GM18519 (cell line): ENCODE measurements at regions not wholly inside any gene's neighbourhood (a gene's known extent, or its start where the extent isn't known, plus 50 kb on each side); places are given as distances from the start of the nearest gene placed in this dataset.
"Not testable (repeated sequence)": the region's sequence is repeated elsewhere in the genome, so short reads cannot be mapped to it uniquely, and the experiment has no call there.

Experiments used
- ATAC-seq: cut with Tn5 transposase; IDR thresholded peaks from one replicate; pipeline ENCODE4 v1.9.1; 2021; ENCODE audit warnings: mild to moderate bottlenecking, moderate library complexity; ENCODE audit not compliant: unreplicated experiment, low FRiP score

DNA sequence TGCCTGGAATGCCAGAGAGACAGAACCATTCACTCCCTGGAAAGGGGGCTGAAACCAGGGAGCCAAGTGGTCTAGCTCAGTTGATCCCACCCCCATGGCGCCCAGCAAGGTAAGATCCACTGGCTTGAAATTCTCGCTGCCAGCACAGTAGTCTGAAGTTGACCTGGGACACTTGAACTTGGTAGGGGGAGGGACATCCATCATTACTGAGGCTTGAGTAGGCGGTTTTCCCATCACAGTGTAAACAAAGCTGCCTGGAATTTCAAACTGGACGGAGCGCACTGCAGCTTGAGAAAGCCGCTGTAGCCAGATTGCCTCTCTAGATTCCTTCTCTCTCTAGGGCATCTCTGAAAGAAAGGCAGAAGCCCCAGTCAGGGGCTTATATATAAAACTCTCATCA lies 310.7 kb upstream of the DPPA4 start:
- no peak for ATAC-seq

DNA sequence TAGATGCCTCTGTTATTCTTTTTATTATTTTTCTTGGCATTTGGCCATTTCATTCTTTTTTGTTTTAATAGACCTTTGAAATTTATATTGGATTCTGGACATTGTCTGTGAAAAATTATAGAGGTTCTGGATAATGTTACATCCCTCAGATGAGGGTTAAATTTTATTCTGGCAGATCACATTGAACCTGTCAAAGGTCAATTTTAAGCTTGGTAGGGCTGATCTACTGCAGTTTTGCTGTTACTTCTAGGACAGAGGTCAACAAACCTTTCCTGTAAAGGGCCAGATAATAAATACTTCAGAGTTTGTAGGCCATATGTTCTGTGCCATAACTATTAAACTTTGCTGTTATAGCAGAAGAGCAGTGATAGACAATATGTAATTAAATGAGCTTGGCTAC lies 318.9 kb upstream of the DPPA4 start:
- ATAC-seq, result no peak

DNA sequence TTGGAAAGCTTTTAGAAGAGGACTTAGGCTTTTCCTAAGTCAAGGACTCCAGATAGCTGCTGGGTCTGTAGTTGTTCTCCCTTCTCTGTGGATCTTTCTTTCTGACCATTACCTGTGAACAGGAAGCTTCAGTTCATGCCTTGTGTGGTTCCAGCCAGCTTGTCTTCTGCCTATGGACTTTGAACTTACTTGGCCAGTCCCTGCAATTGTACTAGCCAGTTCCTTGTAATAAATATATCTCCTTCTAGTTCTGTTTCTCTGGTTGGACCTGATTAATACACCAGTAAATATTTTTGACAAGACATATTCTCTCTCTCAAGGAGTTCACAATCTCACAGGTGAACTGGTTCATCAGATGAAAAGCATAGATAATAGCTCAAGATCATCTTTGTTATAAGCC lies 341.3 kb upstream of the DPPA4 start:
- no peak for ATAC-seq

DNA sequence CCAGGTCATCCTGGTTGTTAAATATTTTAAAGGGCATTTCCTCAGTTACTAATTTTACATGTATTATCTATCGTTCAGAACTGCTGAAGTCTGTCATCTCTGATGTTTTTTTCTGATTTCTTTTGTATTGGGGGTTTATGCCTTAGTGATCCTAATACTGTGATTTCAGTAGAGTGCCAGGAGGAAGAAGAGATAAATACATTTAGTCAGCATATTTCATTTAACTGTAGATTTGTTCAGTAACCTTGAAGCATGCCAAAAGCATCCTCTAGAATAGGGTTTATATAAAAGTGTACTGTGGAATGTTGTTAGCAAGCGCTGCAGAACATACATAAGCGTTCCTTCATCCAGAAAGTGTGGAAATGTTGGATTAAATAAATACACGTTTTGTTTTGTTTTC lies 342.3 kb upstream of the DPPA4 start:
- ATAC-seq, result no peak

DNA sequence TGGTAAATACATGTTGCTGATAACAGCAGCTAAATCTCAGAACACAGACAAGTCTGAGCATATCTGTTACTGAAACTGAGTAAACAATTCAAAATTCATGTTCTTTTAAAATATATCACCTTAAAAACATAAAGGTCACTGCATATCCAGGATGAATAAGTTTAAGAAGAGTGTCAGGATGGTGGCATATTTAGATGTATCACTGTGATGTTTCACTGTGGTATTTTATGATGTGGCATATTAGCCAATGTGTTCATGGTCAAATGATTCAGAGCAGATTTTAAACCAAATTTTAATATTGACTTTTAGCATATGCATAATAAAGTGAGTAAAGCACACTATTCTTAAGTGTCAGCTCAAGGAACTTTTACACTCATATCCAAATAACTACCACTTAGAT lies 346.4 kb upstream of the DPPA4 start:
- ATAC-seq, result no peak

DNA sequence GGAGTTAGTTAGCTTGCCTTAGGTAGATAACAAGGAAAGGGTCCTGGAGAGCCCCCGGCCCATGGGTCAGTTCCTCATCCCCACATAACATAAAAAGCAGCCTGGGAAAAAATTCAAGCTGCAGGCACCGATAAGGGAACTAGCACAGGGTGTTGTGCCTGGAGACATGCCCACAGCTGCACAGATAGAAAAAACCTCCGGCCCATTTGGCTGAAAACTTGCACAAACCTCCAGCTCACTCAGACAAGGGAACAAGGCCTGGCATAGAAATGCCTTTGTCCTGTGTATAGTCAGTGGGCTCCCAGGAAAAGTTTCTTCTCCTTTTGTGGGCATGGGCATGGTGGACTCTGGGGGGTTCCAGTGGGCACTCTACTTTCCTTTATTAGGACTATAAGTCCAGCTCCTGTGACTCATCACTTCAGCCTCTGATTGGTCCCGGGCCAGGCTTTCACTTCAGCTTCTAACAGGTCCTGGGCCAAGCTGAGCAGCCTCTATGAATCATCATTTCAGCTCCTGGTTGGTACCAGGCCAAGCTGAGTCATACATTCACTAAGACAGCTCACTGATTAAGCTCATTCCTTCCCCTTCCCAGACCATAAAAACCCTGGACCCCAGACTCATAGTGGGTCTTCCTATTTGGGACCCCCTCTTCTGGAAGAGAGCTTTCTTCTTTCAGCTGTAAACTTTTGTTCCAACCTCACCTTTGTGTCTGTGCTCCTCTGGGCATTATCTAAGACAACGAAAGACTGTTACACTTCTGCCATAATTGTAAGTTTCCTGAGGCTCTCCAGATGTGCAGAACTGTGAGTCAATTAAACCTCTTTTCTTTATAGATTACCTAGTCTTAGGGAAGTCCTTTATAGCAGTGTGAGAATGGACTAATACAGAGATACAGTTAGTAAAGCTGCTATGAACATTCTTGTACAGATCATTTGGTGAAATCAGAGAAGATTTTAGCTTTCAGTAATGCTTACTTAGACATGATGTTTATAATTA lies 348.0 kb upstream of the DPPA4 start:
- no peak for ATAC-seq

DNA sequence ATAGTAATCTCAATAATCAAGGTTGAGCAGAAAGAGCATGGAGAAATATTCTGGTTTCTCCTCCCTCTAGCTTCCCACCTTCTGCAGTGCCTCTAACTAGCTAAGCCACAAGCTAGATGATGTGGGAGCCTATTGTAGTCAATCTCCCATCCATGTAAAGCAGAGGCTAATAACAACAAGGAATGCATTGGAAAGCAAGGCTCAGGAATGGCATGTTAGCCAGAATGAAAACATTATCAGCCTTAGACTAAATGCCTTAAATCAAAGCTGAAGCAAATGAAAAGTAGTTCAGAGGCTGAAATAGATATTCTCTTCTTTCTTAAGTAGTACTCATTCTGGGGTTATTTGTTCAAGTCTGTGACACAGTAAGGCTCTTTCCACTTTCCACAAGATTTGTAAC lies 350.3 kb upstream of the DPPA4 start:
- no peak for ATAC-seq

DNA sequence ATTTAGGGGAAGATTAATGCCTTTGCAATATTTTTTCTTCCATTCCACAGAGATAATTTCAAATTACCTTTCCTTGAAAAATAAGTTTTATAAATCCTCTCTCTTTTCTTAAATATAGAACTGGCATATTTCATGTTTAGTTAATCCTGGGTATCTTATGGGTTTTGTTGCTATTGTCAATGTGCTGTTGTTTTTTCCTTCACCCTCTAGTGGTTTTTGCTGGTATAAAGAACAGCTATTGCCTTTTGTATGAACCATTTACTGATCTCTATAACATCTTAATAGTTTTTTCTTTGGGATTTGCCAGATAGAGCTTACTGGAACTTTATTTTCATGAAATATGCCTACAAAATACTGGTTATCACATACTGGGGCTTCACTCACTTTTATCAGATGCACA lies 359.6 kb upstream of the DPPA4 start:
- ATAC-seq, result no peak

DNA sequence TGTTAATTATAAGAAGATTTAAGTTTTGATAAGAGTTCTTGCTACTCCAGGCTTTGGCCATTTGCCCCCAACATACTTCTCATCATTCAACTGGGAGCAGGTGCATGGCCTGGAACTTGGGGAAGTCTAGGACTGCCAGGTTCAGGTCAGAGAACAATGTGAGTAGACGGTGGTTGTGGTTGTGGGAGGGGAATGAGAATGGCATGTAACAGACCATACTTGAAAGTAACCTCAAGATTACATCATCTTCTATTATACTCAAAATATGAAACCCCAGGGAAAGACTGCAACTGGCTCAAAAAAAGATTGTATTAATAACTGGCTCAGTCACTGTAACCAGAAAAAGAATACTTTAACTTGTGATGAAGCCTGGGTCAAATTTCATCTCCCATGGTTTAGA lies 364.9 kb upstream of the DPPA4 start:
- ATAC-seq, result peak; percentile 54

DNA sequence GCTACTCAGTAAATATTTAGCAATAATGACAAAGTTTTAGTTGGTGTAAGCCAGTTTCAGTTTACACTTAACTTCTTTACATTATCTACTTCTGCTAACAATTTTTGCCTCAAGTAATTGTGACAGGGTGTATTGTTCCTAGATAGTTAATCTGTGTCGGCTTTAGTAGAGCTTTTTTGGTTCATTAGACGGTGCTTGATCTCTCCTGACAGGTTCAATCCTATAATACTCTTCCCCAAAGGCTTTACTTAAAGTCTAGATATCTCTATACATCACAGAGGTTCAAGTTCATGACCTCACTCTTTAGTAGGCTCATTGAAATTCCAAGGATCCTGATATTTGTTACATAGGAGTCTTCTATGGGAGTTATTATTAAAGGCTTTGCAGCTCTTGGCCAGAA lies 365.6 kb upstream of the DPPA4 start:
- no peak for ATAC-seq

DNA sequence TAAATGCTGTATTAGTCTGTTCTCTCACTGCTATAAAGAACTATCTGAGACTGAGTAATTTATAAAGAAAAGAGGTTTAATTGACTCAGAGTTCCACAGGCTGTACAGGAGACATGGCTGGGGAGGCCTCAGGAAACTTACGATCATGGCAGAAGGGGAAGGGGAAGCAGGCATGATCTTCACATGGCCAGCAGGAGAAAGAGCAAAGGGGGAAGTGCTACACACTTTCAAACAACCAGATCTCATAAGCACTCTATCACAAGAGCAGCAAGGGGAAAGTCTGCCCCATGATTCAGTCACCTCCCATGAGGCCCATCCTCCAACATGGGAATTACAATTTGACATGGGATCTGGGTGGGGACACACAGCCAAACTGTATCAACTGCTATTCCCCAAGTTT lies 367.8 kb upstream of the DPPA4 start:
- ATAC-seq, result not testable (repeated sequence)

DNA sequence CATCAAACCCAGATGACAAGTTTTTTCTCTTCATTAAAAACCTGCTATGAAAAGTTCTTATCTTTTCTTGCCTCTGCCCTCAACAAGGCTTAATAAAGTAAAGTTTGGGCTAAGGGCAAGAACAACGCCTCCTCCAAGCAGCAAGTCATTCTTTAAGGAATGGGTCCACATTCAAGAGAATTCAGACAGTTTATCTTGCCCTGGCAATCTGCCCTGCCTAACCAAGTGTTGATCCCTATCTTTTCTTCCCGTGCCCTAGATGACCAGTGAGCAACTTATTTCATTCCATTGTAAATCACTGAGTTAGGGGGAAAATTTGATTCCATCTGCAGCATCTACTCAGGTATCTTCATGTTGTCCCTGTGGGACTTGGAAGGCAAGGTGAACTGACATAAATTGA lies 370.3 kb upstream of the DPPA4 start:
- no peak for ATAC-seq

DNA sequence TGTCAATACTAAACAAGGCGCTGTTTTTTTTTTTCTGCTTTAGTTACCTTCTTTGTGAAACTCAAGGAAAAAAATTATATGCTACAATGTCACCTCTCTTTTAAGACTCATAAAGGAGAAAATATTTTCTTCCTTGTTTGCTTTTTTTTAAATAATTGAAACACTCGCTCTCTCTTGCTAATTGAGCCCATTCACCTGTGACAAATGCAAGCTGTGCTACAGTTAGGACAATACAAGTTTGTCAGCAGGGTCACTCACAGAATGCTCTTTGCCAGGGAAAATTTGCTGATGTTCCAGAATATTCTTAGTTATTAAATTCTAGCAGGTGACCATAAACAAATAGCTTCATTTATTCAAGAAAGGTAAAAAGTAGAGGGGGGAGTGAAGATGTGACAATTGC lies 375.9 kb upstream of the DPPA4 start:
- ATAC-seq, result no peak

DNA sequence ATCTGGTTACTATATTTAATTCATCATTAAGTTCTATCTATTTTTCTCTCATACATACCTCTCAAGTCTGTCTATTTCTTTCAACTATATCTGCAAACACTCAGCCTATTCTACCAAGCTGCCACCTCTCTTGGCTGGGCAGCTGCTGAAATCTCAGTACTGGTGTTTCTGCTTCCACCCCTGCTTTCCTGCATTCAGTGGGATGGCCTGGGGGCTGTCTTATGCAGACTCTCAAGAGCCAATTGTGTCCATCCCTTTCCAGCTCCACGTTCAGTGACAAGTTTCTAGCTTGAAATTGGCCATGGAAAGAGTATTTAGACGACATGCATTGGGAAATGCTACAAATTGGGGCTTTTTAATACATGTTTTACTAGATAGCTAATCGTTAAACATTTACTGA lies 378.4 kb upstream of the DPPA4 start:
- ATAC-seq, result no peak

DNA sequence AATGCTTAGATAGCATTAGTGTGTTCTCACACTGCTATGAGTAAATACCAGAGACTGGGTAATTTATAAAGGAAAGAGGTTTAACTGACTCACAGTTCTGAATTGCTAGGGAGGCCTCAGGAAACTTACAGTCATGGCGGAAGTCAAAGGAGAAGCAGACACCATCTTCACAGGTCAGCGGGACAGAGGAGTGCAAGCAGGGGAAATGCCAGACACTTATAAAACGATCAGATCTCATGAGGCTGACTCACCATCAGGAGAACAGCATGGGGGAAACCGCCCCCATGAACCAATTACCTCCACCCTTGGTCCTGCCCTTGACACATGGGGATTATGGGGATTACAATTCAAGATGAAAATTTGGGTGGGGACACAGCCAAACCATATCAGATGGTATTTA lies 381.5 kb upstream of the DPPA4 start:
- no peak for ATAC-seq

DNA sequence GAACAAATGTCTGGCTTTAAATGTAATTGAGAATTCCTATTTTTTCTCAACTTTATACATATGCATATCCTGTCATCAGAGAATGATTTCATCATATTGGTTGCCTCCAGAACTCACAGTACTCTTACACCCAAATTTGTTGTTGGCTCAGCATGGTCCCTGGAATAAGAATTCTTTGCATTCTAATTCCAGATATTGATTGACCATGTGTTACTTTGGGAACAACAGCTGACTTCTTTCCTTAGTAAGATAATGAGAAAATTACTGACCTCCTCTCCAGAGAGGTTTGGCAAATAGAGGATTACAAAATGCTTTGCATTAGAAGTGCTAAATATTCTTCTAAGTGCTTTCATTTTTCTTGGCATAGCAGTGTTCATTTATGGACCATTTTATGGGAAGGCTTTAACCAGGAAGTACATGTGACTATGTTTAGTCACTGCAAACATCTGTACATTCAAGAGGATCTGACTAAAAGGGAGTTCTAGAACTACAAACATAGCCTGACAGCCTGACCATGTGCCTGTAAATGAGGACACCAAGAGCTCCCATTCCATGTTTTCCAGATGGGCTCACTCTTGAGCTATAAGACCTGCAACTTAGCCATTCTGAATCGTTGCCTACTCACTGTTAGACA lies 391.6 kb upstream of the DPPA4 start:
- no peak for ATAC-seq

DNA sequence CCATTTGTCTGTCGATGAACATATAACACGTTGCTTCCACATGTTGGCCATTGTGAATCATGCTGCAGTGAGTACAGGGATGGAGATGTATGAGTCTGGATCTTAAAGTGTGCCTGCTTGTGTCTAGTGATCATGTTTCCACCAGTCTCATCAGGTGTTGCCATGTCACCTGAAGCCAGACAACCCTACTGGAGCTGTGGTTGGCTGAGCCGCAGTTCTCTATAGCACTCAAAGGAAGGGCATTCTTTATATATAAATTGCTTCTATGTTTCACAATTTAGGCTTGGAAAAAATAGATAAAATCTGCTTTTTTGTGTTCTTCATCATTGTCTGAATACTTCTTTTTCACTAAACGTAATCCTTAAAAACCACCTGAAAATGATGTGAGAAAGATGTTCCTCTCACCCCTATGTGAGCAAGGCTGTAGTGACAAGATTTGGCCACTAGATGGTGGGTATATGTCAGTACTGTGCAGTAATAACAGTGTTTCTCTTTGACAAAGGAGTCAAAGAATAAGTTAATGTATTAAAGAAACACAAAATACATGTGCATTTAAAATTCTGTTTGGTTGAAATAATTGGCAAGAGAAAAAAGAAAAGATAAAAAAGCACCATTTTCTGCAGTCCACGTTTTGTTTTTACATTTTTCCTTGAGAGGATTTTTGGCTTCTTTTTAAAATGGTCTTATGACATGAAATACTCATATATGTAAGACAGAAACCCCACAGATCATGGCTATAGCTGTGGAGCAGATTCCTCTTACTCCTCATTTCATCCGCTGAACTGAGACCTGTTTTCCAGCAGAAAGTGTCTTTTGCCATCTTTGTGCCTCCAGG lies 394.5 kb upstream of the DPPA4 start:
- ATAC-seq, result peak; percentile 95

DNA sequence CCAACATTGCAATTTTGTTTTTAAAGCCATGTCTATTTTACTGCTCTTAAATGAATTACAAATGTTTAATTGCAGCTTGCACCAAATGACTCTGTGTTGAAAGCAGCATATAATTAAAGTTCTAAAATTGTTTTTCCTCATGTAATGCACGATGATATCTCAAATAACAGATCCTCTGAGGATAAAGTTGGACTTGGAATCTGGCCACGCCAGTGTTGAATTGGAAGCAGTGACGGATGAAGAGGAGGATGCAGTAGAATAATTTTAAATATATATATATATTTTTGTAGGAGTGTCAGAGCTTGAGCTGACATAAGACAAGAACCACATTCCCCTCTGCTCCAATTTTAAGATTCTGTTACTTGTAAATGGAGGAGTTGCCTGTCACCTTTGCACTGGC lies 406.6 kb upstream of the DPPA4 start:
- no peak for ATAC-seq

DNA sequence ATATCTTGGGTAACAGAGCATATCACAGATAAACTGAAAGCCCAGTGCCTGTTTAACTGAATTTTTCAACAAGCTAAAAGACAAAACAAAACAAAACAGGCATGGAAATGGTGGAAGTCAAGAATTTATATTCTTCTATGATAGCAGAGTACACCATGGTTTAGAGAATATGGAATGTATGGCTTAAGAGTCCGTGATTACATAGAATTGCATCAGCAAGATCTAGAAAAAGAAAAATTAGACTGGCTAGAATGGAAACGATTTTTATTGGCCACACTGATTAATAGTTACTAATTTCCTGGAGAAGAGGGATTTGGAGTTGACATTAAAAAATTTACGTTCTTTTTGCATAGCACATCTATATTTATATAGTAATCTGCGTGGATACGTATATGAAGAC lies 435.2 kb upstream of the DPPA4 start:
- ATAC-seq, result no peak

DNA sequence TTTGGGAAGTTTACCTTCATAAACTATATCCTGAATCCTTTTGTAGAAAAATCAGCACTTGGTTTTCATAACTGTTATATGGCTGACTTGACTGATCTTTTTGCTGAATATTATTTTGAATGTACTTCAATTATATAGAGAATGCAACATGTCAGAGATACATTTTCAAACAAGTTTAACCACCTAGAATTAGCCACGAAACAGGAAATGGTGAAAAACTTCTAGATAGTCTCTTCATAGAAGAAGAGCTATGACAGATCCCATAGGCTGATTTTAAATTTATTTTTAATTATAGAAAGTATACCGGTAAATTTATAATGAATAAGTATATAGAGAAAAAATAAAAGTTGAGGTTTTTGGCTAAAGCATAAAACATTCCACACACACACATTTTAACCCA lies 436.8 kb upstream of the DPPA4 start:
- ATAC-seq, result no peak

DNA sequence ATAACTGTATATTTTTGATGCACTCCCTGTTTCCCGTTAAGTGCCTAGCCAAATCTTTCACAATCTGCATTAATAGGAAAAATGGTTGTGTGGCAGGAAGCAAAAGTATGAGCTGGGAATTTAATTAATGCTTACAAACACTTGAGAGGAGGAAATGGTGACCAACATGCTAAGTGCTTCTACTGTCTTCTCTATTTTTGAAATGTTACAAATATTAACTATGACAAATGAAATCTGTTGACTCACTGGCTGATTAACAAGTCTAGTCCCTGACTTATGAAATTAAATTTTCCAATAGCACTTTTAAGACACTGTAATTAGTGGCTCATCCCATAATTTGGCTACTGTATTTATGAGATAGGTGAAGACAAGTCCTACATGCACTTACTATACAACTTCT lies 446.9 kb upstream of the DPPA4 start:
- no peak for ATAC-seq
